Fibroblast of lung (primary cell): ENCODE measurements at regions not wholly inside any gene's neighbourhood (a gene's known extent, or its start where the extent isn't known, plus 50 kb on each side); places are given as distances from the start of the nearest gene placed in this dataset.

ENCODE experiments used
- DNase-seq, 2 donors: peaks; one replicate each; pipeline versions ENCODE4 v3.0.0 to v3.0.0-alpha.2; 2010; ENCODE audit warnings: low read depth in 2 of 2
- H2AFZ ChIP-seq: 2 replicates; pipeline ENCODE4 v1.5.1; 2012; ENCODE audit warnings: low read length, control low read depth, inconsistent platforms
- H3K27ac ChIP-seq: 2 replicates; pipeline ENCODE4 v1.5.1; 2011; ENCODE audit warnings: low read length, control low read depth; ENCODE audit not compliant: insufficient read depth
- H3K27me3 ChIP-seq: 2 replicates; pipeline ENCODE4 v1.5.1; 2011; ENCODE audit warnings: mild to moderate bottlenecking, low read length; ENCODE audit not compliant: control insufficient read depth, insufficient read depth
- H3K36me3 ChIP-seq: 2 replicates; pipeline ENCODE4 v1.5.1; 2011; ENCODE audit warnings: low read length; ENCODE audit not compliant: control insufficient read depth, insufficient read depth
- H3K4me1 ChIP-seq: 2 replicates; pipeline ENCODE4 v1.5.1; 2011; ENCODE audit warnings: low read length; ENCODE audit not compliant: control insufficient read depth, insufficient read depth; ENCODE audit errors: extremely low read depth
- H3K4me2 ChIP-seq: 2 replicates; pipeline ENCODE4 v1.5.1; 2011; ENCODE audit warnings: low read length, control low read depth; ENCODE audit not compliant: insufficient read depth; ENCODE audit errors: extremely low read depth
- H3K4me3 ChIP-seq, 4 experiments: fragments of 200-600 bp in 1 of 4; sonication (generic) in 1 of 4; replicated peaks in 1 of 4; 2 replicates each; pipeline ENCODE4 v1.5.1; 2011 to 2016; ENCODE audit warnings: low read length in 4 of 4, low read depth in 3 of 4, mild to moderate bottlenecking in 3 of 4, control low read depth in 2 of 4, inconsistent platforms in 1 of 4, mixed read lengths in 1 of 4; ENCODE audit not compliant: insufficient read depth in 1 of 4; ENCODE audit errors: control extremely low read depth in 1 of 4
- H3K79me2 ChIP-seq: 2 replicates; pipeline ENCODE4 v1.5.1; 2012; ENCODE audit warnings: mild to moderate bottlenecking, low read length, inconsistent platforms; ENCODE audit not compliant: control insufficient read depth, insufficient read depth
- H3K9ac ChIP-seq: 2 replicates; pipeline ENCODE4 v1.5.1; 2011; ENCODE audit warnings: mild to moderate bottlenecking, low read length, control low read depth; ENCODE audit not compliant: insufficient read depth
- H3K9me3 ChIP-seq: 2 replicates; pipeline ENCODE4 v1.5.1; 2012; ENCODE audit warnings: low read depth, low read length; ENCODE audit not compliant: control insufficient read depth, insufficient read depth
- H4K20me1 ChIP-seq: 2 replicates; pipeline ENCODE4 v1.5.1; 2011; ENCODE audit warnings: low read length; ENCODE audit not compliant: control insufficient read depth, insufficient read depth; ENCODE audit errors: extremely low read depth
- CTCF ChIP-seq, 2 donors: IDR thresholded peaks in 1 of 2; conservative IDR thresholded peaks in 1 of 2; 1 replicate in 1 of 2; 2 replicates in 1 of 2; pipeline ENCODE4 v1.5.1; 2011 to 2012; ENCODE audit warnings: low read length in 2 of 2, control low read depth in 1 of 2, inconsistent platforms in 1 of 2, low read depth in 1 of 2, mild to moderate bottlenecking in 1 of 2
- EZH2 ChIP-seq: IDR thresholded peaks from 2 replicates; pipeline ENCODE4 v1.5.1; 2012; ENCODE audit warnings: low read length, control low read depth, mild to moderate bottlenecking; ENCODE audit errors: missing control alignments

GRCh38 chr11:91312541-91312940 lies 912.1 kb upstream of the FAT3 start:
- H4K20me1 ChIP-seq: no peaks in the 10 kb centered on the region
- no peaks in the 10 kb centered on the region for H3K36me3 ChIP-seq
- H2AFZ ChIP-seq: no peak overlapping the region
- no peak overlapping the region for H3K9ac ChIP-seq
- H3K4me2 ChIP-seq: no peak overlapping the region
- DNase-seq: no peak
- H3K27ac ChIP-seq: no peak overlapping the region
- H3K79me2 ChIP-seq: no peaks in the 10 kb centered on the region
- H3K27me3 ChIP-seq: no peaks in the 10 kb centered on the region
- TF ChIP-seq CTCF (conservative IDR thresholded peaks at IDR 0.05 in 1 of 2, IDR thresholded peaks at IDR 0.05 in 1 of 2; ENCODE audit: low read depth in 1 of 2, low read length in 2 of 2) (no peak), EZH2 (no peak)
- H3K4me1 ChIP-seq: no peaks in the 10 kb centered on the region
- H3K9me3 ChIP-seq: no peaks in the 10 kb centered on the region
- H3K4me3 ChIP-seq: no peak overlapping the region

GRCh38 chr11:91310085-91310484 lies 914.5 kb upstream of the FAT3 start:
- Histone ChIP-seq H3K9ac (no peak overlapping the region), H4K20me1 (no peaks in the 10 kb centered on the region), H3K4me3 (no peak overlapping the region), H3K9me3 (no peaks in the 10 kb centered on the region), H2AFZ (no peak overlapping the region), H3K4me1 (no peaks in the 10 kb centered on the region), H3K36me3 (no peaks in the 10 kb centered on the region), H3K4me2 (no peak overlapping the region), H3K27me3 (no peaks in the 10 kb centered on the region), H3K27ac (no peak overlapping the region), H3K79me2 (no peaks in the 10 kb centered on the region)
- DNase-seq: no peak
- TF ChIP-seq CTCF (conservative IDR thresholded peaks at IDR 0.05 in 1 of 2, IDR thresholded peaks at IDR 0.05 in 1 of 2; ENCODE audit: low read depth in 1 of 2, low read length in 2 of 2) (no peak), EZH2 (no peak)

- TF ChIP-seq EZH2 (no peak), CTCF (conservative IDR thresholded peaks at IDR 0.05 in 1 of 2, IDR thresholded peaks at IDR 0.05 in 1 of 2; ENCODE audit: low read depth in 1 of 2, low read length in 2 of 2) (no peak)
- Histone ChIP-seq H3K9me3 (no peaks in the 10 kb centered on the region), H4K20me1 (no peaks in the 10 kb centered on the region), H3K27me3 (no peaks in the 10 kb centered on the region), H3K27ac (no peak overlapping the region), H3K4me1 (no peaks in the 10 kb centered on the region), H3K79me2 (no peaks in the 10 kb centered on the region), H3K4me3 (no peak overlapping the region), H3K9ac (no peak overlapping the region), H3K4me2 (no peak overlapping the region), H3K36me3 (no peaks in the 10 kb centered on the region), H2AFZ (no peak overlapping the region)
- no peak for DNase-seq
Observed at GRCh38 chr11:91308069-91308468, 916.5 kb upstream of the FAT3 start.
